ENCODE measurements at regions not wholly inside any gene's neighbourhood (a gene's known extent, or its start where the extent isn't known, plus 50 kb on each side); places are given as distances from the start of the nearest gene placed in this dataset.

DNA sequence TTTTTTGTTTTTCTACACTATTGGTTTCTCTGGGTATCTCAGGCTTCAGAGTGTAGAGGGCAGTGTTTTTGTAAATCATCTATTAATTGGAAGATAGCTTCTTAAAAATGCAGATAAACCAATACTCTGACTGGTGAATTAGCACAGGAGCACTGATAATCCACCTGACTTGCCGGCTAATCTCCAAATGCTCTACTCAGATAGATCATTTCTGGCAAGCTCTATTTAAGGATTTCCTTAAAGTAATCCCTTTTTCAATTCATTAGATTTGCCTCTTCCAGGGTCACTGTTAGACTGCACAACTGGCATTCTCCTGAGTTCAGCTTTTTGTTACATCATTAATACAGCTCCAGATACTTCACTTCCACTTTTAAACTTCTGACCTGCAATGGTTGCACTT lies 1390.3 kb upstream of the NUDT12 start:
- H3K27me3 ChIP-seq (ENCODE audit: control insufficient read depth in 2 of 2, insufficient read depth in 2 of 2, low read length in 2 of 2), result no peaks in the 10 kb centered on the region
- no peak overlapping the region for H2AFZ ChIP-seq (ENCODE audit: low read depth, low read length)
- intact Hi-C loops (cut with micrococcal nuclease), result no loop called here
- H3K9me3 ChIP-seq (replicated peaks; ENCODE audit: control insufficient read depth, insufficient read depth, low read length), result no peaks in the 10 kb centered on the region
- H3K4me1 ChIP-seq (ENCODE audit: control insufficient read depth, extremely low read depth, insufficient read depth, low read length), result no peaks in the 10 kb centered on the region
- dilution Hi-C loops (cut with MboI; ENCODE audit: extremely low pct_ligation_motif_present, low sequenced_read_pairs), result no loop called here
- H3K9ac ChIP-seq (replicated peaks; ENCODE audit: extremely low read depth, insufficient read depth, low read length), result no peak overlapping the region
- no peaks in the 10 kb centered on the region for H3K36me3 ChIP-seq (ENCODE audit: control insufficient read depth in 2 of 2, extremely low read depth in 1 of 2, insufficient read depth in 2 of 2, low read length in 2 of 2)
- no peak overlapping the region for H3K27ac ChIP-seq (ENCODE audit: insufficient read depth, low read depth, low read length)
- no peaks in the 10 kb centered on the region for H3K79me2 ChIP-seq (ENCODE audit: control insufficient read depth, insufficient read depth, low read length)
- no peak for FAIRE-seq
- no peak for TF ChIP-seq GATA2 (IDR thresholded peaks at IDR 0.05; ENCODE audit: insufficient read depth, insufficient read length, low read depth, low read length)
- no peak for TF ChIP-seq CTCF (IDR thresholded peaks at IDR 0.05; ENCODE audit: extremely low read depth in 1 of 2, insufficient read depth in 1 of 2, low read depth in 1 of 2, low read length in 2 of 2)
- TF ChIP-seq EZH2 (IDR thresholded peaks at IDR 0.05; ENCODE audit: borderline replicate concordance, low read depth, low read length, severe bottlenecking), result no peak
- no peak for TF ChIP-seq MAX (IDR thresholded peaks at IDR 0.05; ENCODE audit: insufficient read depth, insufficient read length)
- no peak for TF ChIP-seq POLR2A (IDR thresholded peaks at IDR 0.05; ENCODE audit: low read depth, low read length)
- no peak for TF ChIP-seq MYC (IDR thresholded peaks at IDR 0.05; ENCODE audit: low read depth, low read length)
- no peak for TF ChIP-seq FOS (IDR thresholded peaks at IDR 0.05; ENCODE audit: borderline replicate concordance, insufficient read depth, low read length)
- no peak for TF ChIP-seq POLR2AphosphoS5 (IDR thresholded peaks at IDR 0.05; ENCODE audit: insufficient read depth, low read depth, low read length)
- no peak for TF ChIP-seq JUN (IDR thresholded peaks at IDR 0.05; ENCODE audit: borderline replicate concordance, insufficient read depth, insufficient read length, low read depth)
- H3K4me3 ChIP-seq (replicated peaks in 1 of 3; ENCODE audit: insufficient read depth in 1 of 3, low read depth in 1 of 3, low read length in 3 of 3), result no peak overlapping the region
- no peak for DNase-seq (ENCODE audit: low read depth, low spot score)
- H4K20me1 ChIP-seq (replicated peaks; ENCODE audit: control insufficient read depth, extremely low read depth, insufficient read depth, low read length), result no peaks in the 10 kb centered on the region
- ChIA-PET CTCF (no interaction called here), POLR2A (no interaction called here)
- H3K4me2 ChIP-seq (ENCODE audit: insufficient read depth, low read length), result no peak overlapping the region
- H3K9me1 ChIP-seq (replicated peaks; ENCODE audit: control insufficient read depth, extremely low read depth, insufficient read depth, low read length), result no peaks in the 10 kb centered on the region
- BruUV-seq (replicated peaks), result no TSS peak

All from endothelial cell of umbilical vein (primary cell).